ENCODE measurements at regions not wholly inside any gene's neighbourhood (a gene's known extent, or its start where the extent isn't known, plus 50 kb on each side); places are given as distances from the start of the nearest gene placed in this dataset.

DNA sequence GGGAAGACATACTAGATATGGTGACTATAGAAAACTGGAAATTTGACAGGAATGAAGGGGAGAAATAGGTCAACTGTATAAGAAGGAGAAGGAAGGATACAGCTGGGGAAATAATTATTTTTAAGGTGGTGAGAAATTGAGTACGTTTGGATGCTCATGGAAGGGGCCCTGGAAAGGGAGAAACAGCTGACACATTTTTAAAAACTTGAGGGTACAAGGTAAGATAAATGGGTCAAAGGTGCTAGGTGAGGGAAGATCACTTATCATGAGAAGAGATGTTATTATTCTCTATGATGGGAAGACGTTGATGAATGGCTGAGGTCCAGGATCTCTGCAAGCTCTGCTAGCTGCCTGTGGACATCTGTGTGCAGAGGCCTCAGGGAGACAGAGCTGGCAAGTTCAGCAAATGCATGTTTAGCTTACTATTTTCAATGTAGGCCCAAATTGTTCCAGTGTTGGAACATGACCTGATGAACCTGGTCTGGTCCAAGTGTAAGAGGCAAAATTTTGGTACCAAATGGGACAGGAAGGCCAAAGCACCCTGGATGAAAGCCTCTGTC is 181.7 kb downstream of the MTRR start:
- no peak for DNase-seq

DNA sequence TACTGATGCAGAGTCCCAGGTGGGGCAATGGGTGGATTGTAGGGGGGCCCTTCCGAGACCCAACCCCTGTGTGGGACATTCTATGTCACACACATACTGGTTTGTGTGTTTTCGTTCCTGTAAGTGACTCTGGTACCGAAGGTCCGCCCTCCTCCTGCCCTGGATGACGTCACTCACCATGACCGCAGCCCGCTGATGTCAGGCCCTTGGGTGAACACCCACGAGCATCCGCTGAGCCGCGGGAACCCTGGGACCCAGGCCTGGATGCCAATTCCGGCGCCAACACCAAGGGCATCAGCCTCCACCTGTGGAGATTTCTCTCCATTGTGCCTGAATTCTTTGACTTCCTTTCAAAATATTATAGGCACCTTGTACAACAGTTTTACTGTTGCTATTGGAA is 184.3 kb downstream of the MTRR start:
- no peak for DNase-seq

DNA sequence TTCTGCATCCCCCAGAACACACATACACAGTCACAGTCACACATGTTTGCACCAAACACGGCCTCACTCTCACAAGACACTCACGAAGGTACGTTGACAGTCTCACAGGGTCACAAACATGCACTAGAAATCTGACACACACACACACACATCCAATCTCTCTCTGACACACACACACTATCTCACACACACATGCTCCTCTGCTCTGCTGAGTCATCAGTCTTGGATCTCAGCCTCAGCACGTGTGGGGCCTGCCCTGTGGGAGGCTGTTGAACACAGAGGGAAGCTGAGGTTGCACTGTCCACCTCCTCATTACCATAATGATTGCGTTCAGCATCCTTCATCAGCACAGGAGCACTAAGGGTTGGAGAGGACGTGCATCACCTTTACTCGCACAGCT is 188.8 kb downstream of the MTRR start:
- no peak for DNase-seq

DNA sequence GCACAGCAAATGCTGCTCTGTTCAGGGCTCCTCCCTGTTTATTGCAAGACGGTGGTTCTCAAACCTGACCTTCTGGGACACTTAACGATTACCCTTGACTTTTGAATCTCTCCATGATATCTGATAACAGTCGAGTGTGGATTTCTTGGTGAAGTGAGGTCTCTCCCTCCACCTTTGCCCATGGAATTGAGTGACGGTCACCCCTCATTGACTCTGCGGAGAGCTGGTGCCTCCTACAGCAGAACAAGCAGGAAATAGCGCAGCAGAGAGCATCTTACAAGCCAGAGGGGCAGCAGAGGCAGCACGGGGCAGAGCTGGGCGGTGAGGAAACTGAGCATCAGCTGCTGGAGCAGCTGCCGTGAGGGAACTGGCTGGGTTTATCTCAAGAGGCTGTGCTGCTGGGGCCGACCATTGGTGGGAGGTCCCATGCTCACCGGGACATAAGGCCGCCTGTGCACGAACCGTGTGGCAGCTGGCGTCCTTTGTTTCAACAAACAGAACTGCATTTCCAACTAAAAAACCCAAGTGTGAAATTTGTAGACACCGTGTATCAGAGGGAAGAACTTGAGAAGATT is 189.8 kb downstream of the MTRR start:
- no peak for DNase-seq

DNA sequence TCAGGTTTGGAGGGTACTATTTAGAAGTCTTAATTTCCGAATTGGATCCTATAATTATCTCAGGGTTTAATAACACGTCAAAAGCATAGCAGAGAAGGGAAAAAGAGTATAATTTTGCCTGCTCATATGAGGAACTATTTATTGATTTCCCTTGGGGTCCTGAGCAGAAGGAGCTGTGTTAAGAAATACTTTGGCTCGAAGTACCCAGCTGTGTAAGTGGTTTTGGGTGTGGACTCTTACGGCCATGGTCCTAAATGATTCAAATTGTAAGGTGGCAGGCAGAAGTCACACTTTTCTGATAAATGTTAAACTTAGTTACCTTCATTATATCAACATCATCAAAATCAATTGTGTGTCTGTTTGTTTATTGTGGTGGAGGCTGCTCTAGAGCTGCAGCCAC is 190.4 kb downstream of the MTRR start:
- DNase-seq: no peak

DNA sequence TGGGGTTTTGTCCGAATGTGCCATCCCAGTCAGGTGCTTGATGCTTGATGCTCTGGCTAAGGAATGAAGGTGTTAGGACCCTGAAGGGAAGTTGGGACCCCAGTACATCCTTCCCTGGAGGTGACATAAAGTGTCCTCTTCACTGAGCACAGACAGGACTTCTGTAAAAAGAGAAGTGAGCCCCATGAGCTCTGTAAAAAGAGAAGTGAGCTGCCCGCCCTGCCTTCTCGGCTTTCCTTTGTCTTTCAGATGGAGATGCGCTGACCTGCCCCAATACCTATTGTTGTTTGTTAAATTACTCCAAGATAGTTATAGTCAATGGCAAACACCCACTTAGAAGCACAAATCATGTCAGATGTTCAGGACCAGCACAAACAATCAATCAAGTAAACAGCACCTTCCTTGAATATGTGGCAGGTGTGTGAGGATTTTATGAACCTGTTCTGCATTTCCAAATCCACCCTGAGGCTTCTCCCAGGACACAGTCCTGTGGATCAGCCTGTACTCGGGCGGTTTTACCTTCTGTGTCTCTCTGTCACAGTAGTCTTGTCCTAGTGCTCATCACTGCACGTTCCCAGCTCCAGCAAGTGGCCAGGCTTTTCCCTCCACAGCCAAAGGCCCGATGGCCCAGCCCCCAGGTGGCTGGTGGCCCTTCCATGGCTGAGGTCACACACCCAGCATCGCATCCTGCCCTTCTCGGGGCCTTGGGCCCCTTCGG is 191.4 kb downstream of the MTRR start:
- no peak for DNase-seq

DNA sequence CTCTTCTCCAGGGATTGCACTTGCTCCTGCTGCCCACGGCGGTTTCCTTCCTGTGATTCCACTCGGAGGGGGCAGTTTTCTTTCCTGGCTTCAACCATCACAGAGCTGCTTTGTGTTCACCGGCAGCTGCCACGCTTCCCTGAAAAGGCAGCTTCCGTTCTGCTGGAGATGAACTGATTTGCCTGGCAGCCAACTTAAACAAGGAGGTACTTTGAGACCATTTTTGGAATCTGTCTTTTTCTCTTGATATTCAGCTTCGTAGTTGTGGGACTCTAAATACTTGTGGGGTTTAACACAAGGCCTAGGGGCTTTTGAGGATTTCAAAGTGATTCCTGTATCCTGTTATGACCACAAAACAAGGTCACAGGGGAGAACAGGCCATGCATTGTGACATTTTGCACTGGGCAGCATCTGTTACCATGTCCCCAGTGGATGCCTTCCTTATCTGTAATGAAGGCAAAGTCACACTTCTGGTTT is 192.0 kb downstream of the MTRR start:
- DNase-seq: no peak

DNA sequence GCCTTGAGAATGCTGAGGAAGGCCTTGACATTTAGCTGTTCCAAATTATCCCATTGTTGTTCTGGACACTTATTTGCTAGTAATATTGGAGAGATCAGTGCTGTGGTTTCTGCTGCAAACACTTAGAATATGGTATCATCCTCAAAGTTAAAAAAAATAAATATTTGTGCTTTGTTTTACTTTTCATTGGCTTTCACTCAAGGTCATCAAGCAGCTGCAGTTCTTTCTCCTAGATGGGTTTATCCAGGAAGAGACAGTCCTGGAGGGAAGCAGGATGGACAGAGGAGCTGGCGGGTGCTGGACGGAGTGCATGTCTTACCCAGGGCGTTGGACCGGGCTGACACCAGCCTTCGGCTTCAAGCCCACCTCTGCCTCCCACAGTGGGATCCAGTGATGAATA is 193.6 kb downstream of the MTRR start:
- DNase-seq: no peak

DNA sequence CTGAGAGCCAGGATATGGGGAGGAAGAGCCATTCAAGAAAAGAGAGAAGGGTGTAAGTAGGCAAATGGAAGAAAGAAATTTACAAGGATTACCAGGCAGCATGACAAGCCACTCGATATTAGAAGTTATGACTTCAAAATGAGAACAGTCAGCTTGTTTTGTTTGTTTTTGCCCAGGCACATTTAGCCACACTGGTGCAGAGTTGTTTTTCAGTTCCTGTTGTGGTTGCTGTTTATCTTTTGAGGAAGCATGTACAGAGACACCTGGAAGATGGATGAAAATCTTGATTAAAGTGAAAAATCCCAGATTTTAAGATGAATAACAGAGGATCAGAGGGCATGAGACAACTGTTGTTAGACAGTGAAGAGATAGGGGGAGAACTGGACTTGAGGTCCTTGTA is 199.1 kb downstream of the MTRR start:
- no peak for DNase-seq

DNA sequence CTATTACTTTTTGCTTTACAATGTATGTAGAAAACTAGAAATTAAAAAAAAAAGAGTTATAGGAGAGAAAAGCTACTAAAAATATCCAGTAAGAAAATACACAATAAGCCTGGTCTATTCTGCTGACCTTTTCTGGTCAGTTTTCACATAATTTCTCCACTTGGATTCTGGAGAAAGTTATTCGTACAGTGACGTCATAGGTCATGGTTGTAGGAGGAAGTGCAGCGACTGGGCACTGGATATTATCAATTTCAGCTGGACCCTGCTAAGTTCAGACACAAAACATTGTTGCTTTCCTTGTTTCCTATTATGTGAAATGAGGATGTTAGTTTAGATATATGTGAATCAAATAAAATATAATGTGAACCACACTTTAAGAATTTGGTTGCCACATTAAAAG is 201.2 kb downstream of the MTRR start:
- DNase-seq: no peak

DNA sequence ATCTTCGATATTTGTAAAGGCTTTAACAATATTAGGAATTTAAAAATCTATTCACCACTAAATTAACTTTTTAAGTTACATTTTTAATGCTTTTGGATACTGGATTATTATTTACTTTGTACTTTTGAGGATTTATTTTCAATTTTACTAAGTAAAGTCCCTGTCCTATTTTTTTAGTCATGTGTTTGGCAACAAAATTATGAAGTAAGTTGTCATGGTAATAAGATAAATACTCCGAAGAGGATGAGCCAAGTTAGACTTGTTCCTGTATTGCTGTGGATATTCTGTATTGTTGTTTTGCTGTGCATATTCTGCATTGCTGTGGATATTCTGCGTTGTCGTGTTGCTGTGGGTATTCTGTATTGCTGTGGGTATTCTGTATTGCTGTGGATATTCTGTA is 210.1 kb downstream of the MTRR start:
- DNase-seq: no peak

DNA sequence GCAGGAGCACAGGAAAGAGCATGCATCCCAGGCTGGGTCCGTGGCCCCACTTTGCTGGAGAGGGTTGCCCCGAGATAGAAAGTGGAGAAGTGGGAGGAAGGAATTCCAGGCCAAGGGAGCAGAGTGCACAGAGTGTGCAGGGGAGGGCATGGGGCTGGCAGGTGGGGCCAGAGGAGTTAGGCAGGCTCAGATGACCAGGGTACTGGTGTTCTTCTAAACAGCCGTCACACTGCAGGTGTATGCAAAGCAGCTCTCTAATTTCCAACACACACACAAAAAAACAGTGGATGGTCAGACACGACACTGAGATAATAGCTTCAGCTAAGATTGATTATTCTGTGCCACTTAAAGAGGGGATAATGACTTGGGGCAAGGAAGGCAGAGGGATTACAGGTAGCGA is 212.2 kb downstream of the MTRR start:
- DNase-seq: peak; percentile 52

DNA sequence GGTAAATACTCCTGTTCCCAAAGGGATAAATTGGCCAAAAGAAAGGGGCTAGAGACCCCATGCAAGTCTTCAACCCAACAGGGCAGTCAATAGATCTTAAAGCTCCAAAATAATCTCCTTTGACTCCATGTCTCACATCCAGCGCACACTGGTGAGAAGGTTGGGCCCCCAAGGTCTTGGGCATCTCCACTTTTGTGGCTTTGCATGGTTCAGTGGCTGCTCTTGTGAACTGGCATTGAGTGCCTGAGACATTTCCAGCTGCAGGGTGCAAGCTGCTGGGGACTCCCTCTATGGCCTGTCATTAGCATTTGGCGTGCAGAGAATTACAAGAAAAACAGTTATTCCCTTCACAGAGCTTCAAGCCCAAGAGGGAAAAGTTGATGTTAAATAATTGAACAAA is 224.7 kb downstream of the MTRR start:
- no peak for DNase-seq

DNA sequence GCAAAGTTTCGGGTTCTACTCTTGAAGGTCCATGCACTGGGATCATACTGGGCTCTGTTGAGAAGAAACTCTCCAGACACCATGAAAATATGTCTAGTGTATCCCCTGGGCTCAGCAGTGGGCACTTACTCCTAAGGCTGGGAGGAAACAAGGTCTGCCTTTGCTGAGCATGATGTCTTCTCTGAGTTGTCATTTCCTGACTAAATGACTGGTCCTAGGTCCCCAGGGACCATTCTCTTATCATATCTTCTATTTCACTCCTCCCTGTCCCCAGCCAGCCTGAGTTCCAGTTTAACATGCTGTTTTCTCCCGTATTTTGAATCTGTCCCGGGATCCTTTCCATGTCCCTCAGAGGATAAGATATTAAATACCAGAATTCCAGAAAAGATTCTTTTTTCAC is 225.4 kb downstream of the MTRR start:
- DNase-seq: no peak

DNA sequence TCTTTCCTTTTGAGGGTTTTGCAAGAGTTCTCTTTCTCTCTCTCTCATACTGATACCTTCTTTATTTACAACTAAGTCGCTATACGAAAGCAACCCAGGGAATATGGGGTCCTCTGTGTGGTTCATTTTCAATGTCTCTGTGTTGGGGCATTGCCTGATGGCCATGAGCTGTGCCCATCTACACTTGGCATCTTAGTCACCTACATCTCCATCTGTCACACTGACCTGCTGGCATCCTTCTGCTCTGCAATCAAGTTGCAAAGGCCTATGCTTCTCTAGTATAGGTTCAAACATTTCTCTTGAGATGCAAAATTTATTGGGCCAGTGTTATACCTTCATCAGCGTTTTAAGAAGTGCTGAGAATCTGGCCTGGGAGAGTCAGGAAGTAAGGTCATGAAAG is 228.2 kb downstream of the MTRR start:
- DNase-seq: no peak

DNA sequence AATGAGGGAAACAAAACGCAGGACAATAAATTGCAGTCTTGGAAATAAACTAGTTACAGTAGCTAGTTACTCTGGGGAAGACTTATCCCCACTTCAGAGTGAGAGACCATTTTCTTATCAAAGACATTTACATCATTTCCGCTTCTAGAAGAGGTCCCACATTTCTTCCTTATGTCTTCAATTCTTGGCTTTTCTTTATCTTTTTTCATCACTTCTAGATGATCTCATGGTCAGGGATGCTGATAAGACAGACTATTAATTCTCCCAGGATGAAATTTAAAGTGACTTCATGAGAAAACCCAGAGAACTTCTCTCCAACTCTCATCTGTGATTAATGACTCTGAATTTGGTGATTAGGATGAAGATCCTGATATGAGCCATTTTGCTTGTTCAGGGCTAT is 229.1 kb downstream of the MTRR start:
- no peak for DNase-seq

DNA sequence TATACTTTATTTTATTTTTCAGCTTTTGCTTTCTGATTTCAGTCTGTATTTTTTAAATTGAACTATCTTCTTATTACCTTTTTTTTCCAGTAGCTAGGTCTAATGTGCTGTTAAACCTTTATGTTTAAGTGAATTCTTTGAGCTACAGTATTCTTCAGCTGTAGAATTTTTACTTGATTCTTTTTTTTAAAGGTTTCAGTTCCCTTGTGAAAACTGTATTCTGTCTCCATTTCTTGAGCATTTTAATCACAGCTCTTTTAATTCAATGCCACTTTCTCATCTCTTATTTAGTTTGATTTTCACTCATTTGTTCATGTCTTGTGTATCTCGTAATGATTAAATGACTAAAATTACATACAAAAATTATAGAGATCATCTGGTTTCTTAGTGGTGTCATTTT is 233.8 kb downstream of the MTRR start:
- no peak for DNase-seq

DNA sequence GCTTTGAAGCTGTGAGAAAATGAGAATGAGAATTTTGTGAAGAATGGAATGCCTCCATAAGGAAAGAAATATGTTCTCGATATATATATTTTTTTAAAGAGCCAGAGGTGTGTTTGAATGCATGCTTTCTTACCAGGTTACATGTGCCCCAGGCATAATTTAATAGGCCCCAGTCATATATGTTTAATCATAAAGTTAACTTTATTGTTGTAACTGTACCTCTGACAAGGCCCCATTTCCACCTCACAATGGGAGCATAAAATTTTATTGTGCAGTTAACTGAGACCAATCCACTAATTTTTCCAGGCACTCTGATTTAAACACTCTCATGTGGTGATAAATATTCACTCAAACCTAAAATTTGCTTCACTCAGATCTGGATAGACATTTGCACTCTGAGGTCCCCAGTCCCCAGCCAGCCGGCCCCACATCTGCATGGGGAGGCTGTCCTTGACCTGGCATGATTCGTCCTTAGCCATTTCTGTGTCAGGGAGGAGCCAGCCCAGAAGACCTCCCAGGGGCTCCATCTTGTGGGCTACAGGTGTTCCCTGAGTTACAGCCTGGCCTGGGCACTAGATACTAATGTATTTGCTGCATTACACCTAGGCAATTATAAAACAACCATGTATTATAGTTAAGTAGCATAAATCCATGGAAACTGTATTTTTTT is 245.8 kb downstream of the MTRR start:
- DNase-seq: no peak

DNA sequence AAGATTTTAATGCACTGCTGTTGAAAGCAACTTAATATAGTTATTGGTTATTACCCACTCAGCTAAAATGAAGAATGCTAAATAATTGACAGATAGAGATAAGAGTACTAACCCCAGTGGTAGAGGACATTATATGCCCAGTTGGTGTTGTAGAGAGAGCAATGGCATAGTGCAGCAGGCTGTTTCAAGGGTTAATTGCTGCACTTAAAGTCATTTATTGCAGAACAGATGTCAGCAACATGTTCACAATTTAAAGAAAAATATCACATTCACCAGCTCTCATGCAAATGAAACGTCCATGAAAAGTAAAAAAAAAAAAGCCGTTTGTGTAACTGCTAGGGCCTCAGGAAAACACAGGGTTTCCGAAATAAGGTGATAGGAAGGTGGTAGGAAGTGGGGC is 254.6 kb downstream of the MTRR start:
- DNase-seq: no peak

DNA sequence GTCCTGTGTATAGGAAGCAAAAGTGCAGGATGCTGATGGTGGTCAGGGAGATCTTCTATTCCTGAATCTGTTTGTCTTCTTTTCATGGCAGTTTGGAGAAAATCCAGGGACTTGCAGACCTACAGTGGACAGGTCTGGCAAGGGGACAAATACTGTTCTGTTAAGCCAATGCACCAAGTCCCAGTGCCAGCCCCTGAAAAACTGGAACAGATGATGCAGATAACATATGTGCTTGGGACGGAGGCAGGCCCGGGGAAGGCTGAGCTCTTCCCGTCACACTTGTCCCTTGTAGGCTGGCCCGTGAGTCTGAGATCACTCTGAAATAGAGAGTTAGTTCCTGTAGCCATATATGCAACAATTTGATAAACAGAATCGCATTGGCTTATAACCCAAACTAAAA is 265.7 kb downstream of the MTRR start:
- DNase-seq: no peak

DNA sequence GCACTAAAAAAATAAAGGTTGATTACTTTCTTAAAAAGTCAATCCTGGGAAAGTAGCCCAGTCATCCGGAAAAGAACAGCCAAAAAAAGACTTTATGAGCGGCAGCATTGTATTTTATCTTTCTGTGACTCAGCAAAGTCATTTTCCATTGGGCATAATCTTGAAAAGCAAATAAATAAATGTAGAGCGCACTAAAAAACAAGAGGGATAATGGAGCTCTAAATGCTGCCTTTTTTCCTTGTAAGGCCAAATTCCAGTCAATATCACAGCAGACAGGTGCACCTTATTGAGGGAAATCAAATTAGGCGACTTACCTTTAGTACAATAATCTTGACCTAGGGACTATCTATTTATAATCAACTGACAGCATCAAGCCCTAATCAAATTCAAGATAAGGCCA is 266.8 kb downstream of the MTRR start:
- DNase-seq: no peak

DNA sequence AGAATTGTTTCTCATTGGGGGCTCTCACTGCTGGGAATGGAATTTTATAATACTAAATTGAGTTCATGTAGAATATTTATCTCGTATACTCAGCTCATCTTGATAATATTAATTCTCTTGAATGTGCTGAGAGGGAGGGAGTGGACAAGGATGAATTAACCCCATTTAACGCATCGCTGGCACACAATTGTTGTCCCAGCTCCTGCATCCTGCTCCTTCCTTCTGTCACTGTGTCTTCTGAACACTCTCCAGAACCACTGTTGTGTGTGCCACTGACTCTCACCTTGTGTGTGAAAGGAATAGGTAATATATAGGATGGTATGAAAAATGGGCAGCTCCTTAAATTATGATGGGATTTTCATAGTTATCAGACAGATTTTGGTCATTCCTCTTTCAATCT is 267.3 kb downstream of the MTRR start:
- DNase-seq: no peak

DNA sequence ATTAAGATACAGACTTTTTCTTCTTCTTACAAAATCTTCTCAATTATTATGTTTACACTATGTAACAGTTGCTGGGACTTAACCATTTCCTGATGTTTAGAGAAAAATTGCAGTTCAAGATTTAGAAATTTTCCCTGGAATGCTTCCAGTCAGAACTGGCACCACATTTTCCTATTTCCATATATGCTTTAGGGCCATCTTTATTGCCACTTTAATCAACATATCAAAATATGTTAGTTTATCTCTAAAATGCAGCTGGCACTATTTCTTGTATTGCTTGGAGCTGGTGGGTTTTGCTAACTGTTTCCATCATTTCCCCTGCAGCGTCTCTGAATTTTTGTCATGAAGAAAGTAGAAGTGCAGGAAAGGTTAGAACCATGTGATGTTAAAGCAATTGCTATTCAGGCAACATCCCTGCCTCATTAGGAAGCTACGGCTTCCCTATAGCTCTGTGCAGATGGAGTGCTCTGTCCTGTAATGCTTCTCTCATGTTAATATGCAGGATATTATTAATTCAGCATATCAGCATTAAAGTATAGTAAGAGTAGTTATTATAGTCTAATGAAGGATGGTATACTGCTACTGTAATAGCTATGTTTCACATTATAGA is 269.1 kb downstream of the MTRR start:
- no peak for DNase-seq

DNA sequence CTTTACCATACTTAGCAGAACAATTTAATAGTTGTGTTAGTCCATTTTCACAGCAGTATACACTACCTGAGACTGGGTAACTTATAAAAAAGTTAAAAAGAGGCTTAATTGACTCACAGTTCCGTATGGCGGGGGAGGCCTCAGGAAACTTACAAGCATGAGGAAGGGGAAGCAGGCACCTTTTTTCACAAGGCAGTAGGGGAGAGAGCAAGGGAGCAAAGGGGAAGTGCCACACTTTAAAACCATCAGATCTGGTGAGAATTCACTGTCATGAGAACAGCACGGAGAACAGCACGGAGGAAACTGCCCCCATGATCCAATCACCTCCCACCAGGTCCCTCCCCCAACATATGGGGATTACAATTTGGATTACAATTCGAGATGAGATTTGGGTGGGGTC is 269.9 kb downstream of the MTRR start:
- no peak for DNase-seq

Data from NCI-H1436 treated with DMSO at 0.1 percent for 48 hours (cell line).